H9 (cell line): ENCODE measurements at regions not wholly inside any gene's neighbourhood (a gene's known extent, or its start where the extent isn't known, plus 50 kb on each side); places are given as distances from the start of the nearest gene placed in this dataset.

ENCODE experiments used
- DNase-seq: peaks from one replicate; pipeline ENCODE4 v3.0.0-alpha.2; 2017
- H2AFZ ChIP-seq: one replicate; pipeline ENCODE4 v1.6.1; 2013; ENCODE audit warnings: mild to moderate bottlenecking, low read length, control low read depth, moderate library complexity
- H2AK5ac ChIP-seq: 2 replicates; pipeline ENCODE4 v1.6.1; 2013; ENCODE audit warnings: low read length, control low read depth, mixed read lengths; ENCODE audit not compliant: insufficient read length
- H2BK120ac ChIP-seq: one replicate; pipeline ENCODE4 v1.6.1; 2013; ENCODE audit warnings: low read depth, mild to moderate bottlenecking, low read length, control low read depth, inconsistent platforms; ENCODE audit not compliant: poor library complexity, severe bottlenecking
- H2BK12ac ChIP-seq: 2 replicates; pipeline ENCODE4 v1.6.1; 2013; ENCODE audit warnings: low read length, control low read depth, mixed read lengths, low read depth; ENCODE audit not compliant: insufficient read length
- H2BK15ac ChIP-seq: 2 replicates; pipeline ENCODE4 v1.6.1; 2013; ENCODE audit warnings: low read depth, low read length, control low read depth
- H2BK20ac ChIP-seq: one replicate; pipeline ENCODE4 v1.6.1; 2013; ENCODE audit warnings: low read depth, mild to moderate bottlenecking, low read length, control low read depth, inconsistent platforms; ENCODE audit not compliant: poor library complexity, severe bottlenecking
- H2BK5ac ChIP-seq: 2 replicates; pipeline ENCODE4 v1.6.1; 2013; ENCODE audit warnings: low read length, control low read depth, mixed read lengths; ENCODE audit not compliant: insufficient read length
- H3K14ac ChIP-seq: 2 replicates; pipeline ENCODE4 v1.6.1; 2013; ENCODE audit warnings: low read length, control low read depth; ENCODE audit not compliant: insufficient read depth
- H3K18ac ChIP-seq: 2 replicates; pipeline ENCODE4 v1.6.1; 2013; ENCODE audit warnings: low read depth, mild to moderate bottlenecking, mixed read lengths, low read length, control low read depth; ENCODE audit not compliant: insufficient read length
- H3K23ac ChIP-seq: 2 replicates; pipeline ENCODE4 v1.6.1; 2013; ENCODE audit warnings: low read length, control low read depth, mixed read lengths, low read depth; ENCODE audit not compliant: insufficient read length
- H3K23me2 ChIP-seq: 2 replicates; pipeline ENCODE4 v1.6.1; 2013; ENCODE audit warnings: low read depth, mild to moderate bottlenecking, mixed read lengths, low read length, control low read depth; ENCODE audit not compliant: insufficient read length, poor library complexity, severe bottlenecking
- H3K27ac ChIP-seq: 2 replicates; pipeline ENCODE4 v1.5.1; 2013; ENCODE audit warnings: low read length, control low read depth, mixed read lengths, low read depth; ENCODE audit not compliant: insufficient read length
- H3K27me3 ChIP-seq: 2 replicates; pipeline ENCODE4 v1.6.1; 2013; ENCODE audit warnings: low read length, control low read depth, inconsistent platforms; ENCODE audit not compliant: insufficient read depth
- H3K4ac ChIP-seq: 2 replicates; pipeline ENCODE4 v1.6.1; 2013; ENCODE audit warnings: low read depth, mild to moderate bottlenecking, control low read depth, inconsistent platforms, low read length, moderate library complexity
- H3K4me1 ChIP-seq: 2 replicates; pipeline ENCODE4 v1.6.1; 2013; ENCODE audit warnings: low read length, control low read depth, inconsistent platforms; ENCODE audit not compliant: insufficient read depth
- H3K4me2 ChIP-seq: 2 replicates; pipeline ENCODE4 v1.6.1; 2013; ENCODE audit warnings: low read length, control low read depth, mixed read lengths; ENCODE audit not compliant: insufficient read length, insufficient read depth
- H3K56ac ChIP-seq: 2 replicates; pipeline ENCODE4 v1.6.1; 2013; ENCODE audit warnings: low read depth, mild to moderate bottlenecking, mixed read lengths, low read length, control low read depth; ENCODE audit not compliant: insufficient read length
- H3K79me1 ChIP-seq: 2 replicates; pipeline ENCODE4 v1.6.1; 2013; ENCODE audit warnings: low read depth, mild to moderate bottlenecking, moderate library complexity, low read length, control low read depth, inconsistent platforms; ENCODE audit not compliant: insufficient read depth, poor library complexity, severe bottlenecking
- H3K79me2 ChIP-seq: 2 replicates; pipeline ENCODE4 v1.6.1; 2013; ENCODE audit warnings: low read length, control low read depth, inconsistent platforms; ENCODE audit not compliant: insufficient read depth
- H3K9ac ChIP-seq: 2 replicates; pipeline ENCODE4 v1.6.1; 2013; ENCODE audit warnings: low read length, control low read depth, mixed read lengths; ENCODE audit not compliant: insufficient read length; ENCODE audit errors: extremely low read depth
- H3K9me3 ChIP-seq: one replicate; pipeline ENCODE4 v1.6.1; 2013; ENCODE audit warnings: low read depth, low read length, inconsistent platforms; ENCODE audit not compliant: control insufficient read depth
- H3T11ph ChIP-seq: one replicate; pipeline ENCODE4 v1.6.1; 2013; ENCODE audit warnings: mild to moderate bottlenecking, low read length, control low read depth, inconsistent platforms
- H4K20me1 ChIP-seq: one replicate; pipeline ENCODE4 v1.6.1; 2013; ENCODE audit not compliant: control insufficient read depth, insufficient read length, insufficient read depth
- H4K5ac ChIP-seq: 2 replicates; pipeline ENCODE4 v1.6.1; 2013; ENCODE audit warnings: low read depth, mild to moderate bottlenecking, mixed read lengths, low read length, control low read depth; ENCODE audit not compliant: insufficient read length
- H4K8ac ChIP-seq: replicated peaks from 2 replicates; pipeline ENCODE4 v1.6.1; 2013; ENCODE audit warnings: low read length, control low read depth, mixed read lengths, low read depth; ENCODE audit not compliant: insufficient read length
- H4K91ac ChIP-seq: 2 replicates; pipeline ENCODE4 v1.6.1; 2013; ENCODE audit warnings: low read depth, mild to moderate bottlenecking, moderate library complexity, mixed read lengths, low read length, control low read depth; ENCODE audit not compliant: insufficient read length
- H3K27ac Mint-ChIP-seq, 3 experiments: 2 replicates in 2 of 3; 3 replicates in 1 of 3; pipeline ENCODE4 v1.8.0; 2020 to 2021; ENCODE audit warnings: mixed read lengths in 3 of 3, mild to moderate bottlenecking in 1 of 3, moderate library complexity in 1 of 3
- H3K27me3 Mint-ChIP-seq: 2 replicates; pipeline ENCODE4 v1.8.0; 2021; ENCODE audit warnings: low read depth, mild to moderate bottlenecking, moderate library complexity, mixed read lengths
- H3K36me3 Mint-ChIP-seq, 3 experiments: 2 replicates in 2 of 3; 3 replicates in 1 of 3; pipeline ENCODE4 v1.8.0; 2020 to 2021; ENCODE audit warnings: low read depth in 3 of 3, mixed read lengths in 3 of 3; ENCODE audit not compliant: insufficient read depth in 1 of 3
- H3K4me1 Mint-ChIP-seq, 2 experiments: 2 replicates each; pipeline ENCODE4 v1.8.0; 2020; ENCODE audit warnings: mixed read lengths in 2 of 2
- H3K4me3 Mint-ChIP-seq, 2 experiments: 2 replicates in 1 of 2; 3 replicates in 1 of 2; pipeline ENCODE4 v1.8.0; 2020 to 2021; ENCODE audit warnings: mild to moderate bottlenecking in 2 of 2, mixed read lengths in 2 of 2, moderate library complexity in 1 of 2
- H3K9me3 Mint-ChIP-seq, 2 experiments: 2 replicates in 1 of 2; 3 replicates in 1 of 2; pipeline ENCODE4 v1.8.0; 2020; ENCODE audit warnings: mild to moderate bottlenecking in 2 of 2, mixed read lengths in 2 of 2, moderate library complexity in 1 of 2
- WGBS: extraction: QIAGEN DNeasy Blood & Tissue Kit; methylation state at CpG from one replicate; pipeline ENCODE4 v1.1.7; 2013; ENCODE audit warnings: missing lambda C conversion rate, low lambda C conversion rate, mixed read lengths; ENCODE audit not compliant: insufficient read length; ENCODE audit errors: extremely low coverage; 5-methylcytosine and 5-hydroxymethylcytosine counted together
- TF ChIP-seq, protein P1 (sequence below): fragments of 200-600 bp; sonication (generic); conservative IDR thresholded peaks from 3 replicates; pipeline ENCODE4 v1.8.0; 2021; ENCODE audit warnings: antibody characterized with exemption, mild to moderate bottlenecking

- Histone ChIP-seq H3K27ac (no peak overlapping the region), H3K79me2 (no peaks in the 10 kb centered on the region), H2BK120ac (no peak overlapping the region), H4K8ac (no peak overlapping the region), H3K4me1 (no peaks in the 10 kb centered on the region), H3K14ac (no peak overlapping the region), H2BK20ac (no peak overlapping the region), H3K23ac (no peak overlapping the region), H3K23me2 (no peaks in the 10 kb centered on the region), H3K4me2 (no peak overlapping the region), H4K20me1 (no peaks in the 10 kb centered on the region), H3K27me3 (no peaks in the 10 kb centered on the region), H2AK5ac (no peak overlapping the region), H2AFZ (no peak overlapping the region), H2BK12ac (no peak overlapping the region), H3K56ac (no peak overlapping the region), H3K9ac (no peak overlapping the region), H4K91ac (no peak overlapping the region), H3K79me1 (no peaks in the 10 kb centered on the region), H2BK15ac (no peak overlapping the region), H4K5ac (no peak overlapping the region), H3T11ph (no peak overlapping the region), H3K18ac (no peak overlapping the region), H3K9me3 (no peaks in the 10 kb centered on the region), H3K4ac (no peak overlapping the region), H2BK5ac (no peak overlapping the region)
- Mint-ChIP-seq H3K27me3 (no peaks in the 10 kb centered on the region), H3K36me3 (no peaks in the 10 kb centered on the region), H3K4me1 (peaks cover 8% of the 10 kb centered on the region in 2 experiments), H3K27ac (no peak overlapping the region; a peak in 1 of 7 replicates), H3K9me3 (no peaks in the 10 kb centered on the region), H3K4me3 (no peak overlapping the region)
- DNase-seq, result no peak
- TF ChIP-seq, protein P1, sequence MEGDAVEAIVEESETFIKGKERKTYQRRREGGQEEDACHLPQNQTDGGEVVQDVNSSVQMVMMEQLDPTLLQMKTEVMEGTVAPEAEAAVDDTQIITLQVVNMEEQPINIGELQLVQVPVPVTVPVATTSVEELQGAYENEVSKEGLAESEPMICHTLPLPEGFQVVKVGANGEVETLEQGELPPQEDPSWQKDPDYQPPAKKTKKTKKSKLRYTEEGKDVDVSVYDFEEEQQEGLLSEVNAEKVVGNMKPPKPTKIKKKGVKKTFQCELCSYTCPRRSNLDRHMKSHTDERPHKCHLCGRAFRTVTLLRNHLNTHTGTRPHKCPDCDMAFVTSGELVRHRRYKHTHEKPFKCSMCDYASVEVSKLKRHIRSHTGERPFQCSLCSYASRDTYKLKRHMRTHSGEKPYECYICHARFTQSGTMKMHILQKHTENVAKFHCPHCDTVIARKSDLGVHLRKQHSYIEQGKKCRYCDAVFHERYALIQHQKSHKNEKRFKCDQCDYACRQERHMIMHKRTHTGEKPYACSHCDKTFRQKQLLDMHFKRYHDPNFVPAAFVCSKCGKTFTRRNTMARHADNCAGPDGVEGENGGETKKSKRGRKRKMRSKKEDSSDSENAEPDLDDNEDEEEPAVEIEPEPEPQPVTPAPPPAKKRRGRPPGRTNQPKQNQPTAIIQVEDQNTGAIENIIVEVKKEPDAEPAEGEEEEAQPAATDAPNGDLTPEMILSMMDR, result no peak
- no CpG with 5 or more reads among the region's 9 CpGs for WGBS
These were observed 126.0 kb upstream of the NRBF2 start for GRCh38 chr10:63007112-63007511.
